ACHN (cell line): ENCODE measurements at regions not wholly inside any gene's neighbourhood (a gene's known extent, or its start where the extent isn't known, plus 50 kb on each side); places are given as distances from the start of the nearest gene placed in this dataset.

Source experiments
- DNase-seq: peaks from one replicate; pipeline ENCODE4 v3.0.0-alpha.2; 2015
- in situ Hi-C: cut with HindIII; loops from 2 replicates; pipeline ENCODE4 v1.10.0; 2017; ENCODE audit warnings: low sequenced_read_pairs, low pct_ligation_motif_present, low pct_unique_long_range_greater_than_20kb

DNA sequence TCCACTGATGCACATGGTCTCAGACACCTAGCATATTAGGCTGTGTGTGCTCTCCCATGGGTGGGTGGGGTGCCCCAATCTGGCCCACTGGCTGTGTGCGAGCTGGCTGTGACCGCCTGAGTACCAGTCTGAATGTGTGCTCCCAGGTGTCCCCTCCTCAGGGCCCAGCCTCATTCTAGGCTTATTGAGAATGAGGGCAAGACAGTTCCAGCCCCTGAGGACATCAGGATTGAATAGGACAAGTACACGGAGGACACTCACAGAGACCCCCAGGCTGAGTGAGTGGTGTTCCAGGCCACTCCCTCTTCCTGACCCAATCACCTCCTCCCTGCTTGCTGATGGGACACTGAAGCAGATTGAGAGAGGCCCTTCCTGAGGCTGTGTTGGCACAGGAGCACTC, 116.1 kb upstream of the RAB6C start:
- in situ Hi-C loops = no loop called here
- DNase-seq = no peak

GRCh38 chr2:129864719-129865118, 114.7 kb upstream of the RAB6C start:
- in situ Hi-C loops = no loop called here
- DNase-seq = no peak

GRCh38 chr2:129865976-129866375, 113.5 kb upstream of the RAB6C start:
- DNase-seq = no peak
- in situ Hi-C loops = no loop called here

GRCh38 chr2:129866391-129866790, 113.1 kb upstream of the RAB6C start:
- in situ Hi-C loops = no loop called here
- no peak for DNase-seq

DNA sequence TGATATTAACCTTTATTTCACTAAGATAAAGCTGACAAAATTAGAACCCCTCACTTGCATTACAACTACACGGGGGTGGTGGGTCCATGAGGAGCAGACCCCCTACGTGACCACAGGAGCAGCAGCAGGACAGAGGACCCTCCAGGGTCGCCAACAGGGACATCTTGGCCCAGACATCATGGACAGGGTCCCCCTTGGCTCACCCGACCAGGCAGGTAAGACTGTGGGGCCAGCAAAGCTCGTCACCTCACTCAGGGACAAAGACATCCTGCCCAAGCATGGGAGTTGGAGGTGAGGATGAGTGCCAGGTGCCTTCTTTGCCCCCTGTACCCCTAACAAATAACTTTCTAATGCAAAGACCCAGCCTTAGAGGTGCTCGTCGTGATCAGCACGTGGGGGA, 111.3 kb upstream of the RAB6C start:
- in situ Hi-C loops = no loop called here
- DNase-seq = no peak

- in situ Hi-C loops = no loop called here
- no peak for DNase-seq
Observed at GRCh38 chr2:129870685-129871241, 108.7 kb upstream of the RAB6C start.

- in situ Hi-C loops = no loop called here
- no peak for DNase-seq
Observed at GRCh38 chr2:129872446-129872845, 107.0 kb upstream of the RAB6C start.

GRCh38 chr2:129876541-129876940, 102.9 kb upstream of the RAB6C start:
- DNase-seq = no peak
- in situ Hi-C loops = no loop called here

- DNase-seq = peak; percentile 83
- in situ Hi-C loops = no loop called here
Observed at GRCh38 chr2:129877289-129877741, 102.2 kb upstream of the RAB6C start.

DNA sequence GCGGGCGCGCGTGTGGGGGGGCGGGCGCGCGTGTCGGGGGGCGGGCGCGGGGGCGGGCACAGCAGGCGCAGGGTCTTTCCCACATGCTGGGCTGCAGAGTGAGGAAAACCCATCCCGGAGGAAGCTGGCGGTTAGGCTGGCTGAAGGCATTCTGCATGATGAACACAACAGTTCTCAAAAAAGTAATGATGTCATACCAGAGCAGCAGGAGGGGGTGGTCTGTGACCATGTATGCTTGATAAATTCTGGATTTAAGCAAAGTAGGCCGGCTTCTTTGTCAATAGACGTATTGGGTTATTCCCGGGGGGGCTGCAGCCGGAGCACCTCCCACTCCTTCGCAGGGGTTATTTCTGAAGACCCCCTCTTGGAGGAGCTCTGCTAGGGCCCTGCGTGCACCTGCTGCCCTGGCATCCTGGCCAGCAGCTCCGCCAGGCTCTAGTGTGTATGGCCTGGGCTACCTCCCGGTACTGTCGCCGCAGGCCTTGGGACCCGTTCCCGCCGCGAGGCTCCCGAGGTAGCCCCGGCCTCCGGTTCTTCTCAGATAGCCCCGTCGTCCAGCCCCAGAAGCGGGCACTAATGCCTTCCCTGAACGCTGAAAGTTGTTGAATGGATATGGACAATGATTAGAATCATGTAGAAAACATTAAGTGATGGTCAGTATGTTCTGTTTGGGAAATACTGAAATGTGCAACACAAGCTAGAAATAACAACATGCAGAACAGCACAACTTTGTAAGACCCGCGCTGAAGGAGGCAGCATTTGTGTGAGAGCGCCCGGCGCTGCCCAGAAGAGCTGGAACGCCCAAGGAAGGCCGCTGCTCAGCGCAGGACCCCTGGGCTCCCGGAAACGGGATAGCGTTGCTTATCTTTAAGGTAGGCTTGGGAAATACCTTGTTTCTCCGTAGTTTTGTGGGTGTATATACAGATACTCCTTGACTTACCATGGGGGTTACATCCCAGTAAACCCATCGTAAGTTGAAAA, 101.4 kb upstream of the RAB6C start:
- peak; percentile 46 for DNase-seq

DNA sequence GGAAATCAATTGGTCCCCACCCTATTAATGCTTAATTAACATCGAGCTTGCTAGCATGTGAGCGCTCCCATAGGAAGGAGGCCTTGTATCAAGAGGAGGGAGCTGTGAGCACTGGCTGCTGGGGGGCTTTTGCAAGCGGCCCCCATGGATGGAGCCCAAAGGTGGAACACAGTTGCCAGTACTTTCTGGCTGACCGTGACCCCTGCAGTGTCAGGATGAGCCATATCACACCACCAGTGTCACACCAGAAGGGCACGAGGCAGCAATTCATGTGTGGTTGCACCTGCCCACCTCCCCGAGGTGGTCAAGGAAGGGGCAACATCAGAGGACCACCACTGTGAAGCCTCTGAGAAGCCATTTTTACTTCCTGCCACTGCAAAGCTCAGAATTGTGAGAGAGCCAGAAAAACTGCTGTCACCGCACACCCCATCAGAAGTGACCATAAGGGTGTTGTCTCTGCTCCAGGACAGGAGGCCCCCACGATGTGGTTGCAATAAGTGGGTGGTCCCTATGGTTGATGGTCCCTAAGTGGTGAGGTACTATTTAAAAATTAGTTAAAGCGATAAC, 99.8 kb upstream of the RAB6C start:
- no peak for DNase-seq
- in situ Hi-C loops = no loop called here

More for the DNA sequence above, 101.4 kb upstream of the RAB6C start:
- in situ Hi-C loops = no loop called here

GRCh38 chr2:129880309-129880708, 99.2 kb upstream of the RAB6C start:
- no peak for DNase-seq
- in situ Hi-C loops = no loop called here

DNA sequence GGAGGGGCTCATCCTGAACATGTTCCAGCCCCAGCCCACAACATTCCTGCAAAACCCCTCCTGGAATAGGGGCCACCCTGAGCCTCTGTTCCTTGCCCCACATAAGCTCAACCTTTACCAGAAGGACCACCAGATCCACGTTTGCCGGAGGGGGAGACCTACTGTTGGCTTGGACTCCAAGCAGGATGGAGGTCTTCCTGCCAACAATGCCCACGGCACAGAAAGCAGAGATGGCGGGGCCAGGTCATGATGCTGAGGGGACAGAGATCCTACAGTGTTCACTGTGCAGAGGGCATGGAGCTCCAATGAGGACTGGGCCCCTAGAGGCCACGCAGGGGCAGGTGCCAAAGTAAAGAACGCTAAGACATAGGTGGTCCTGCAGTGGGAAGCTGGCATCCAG, 98.5 kb upstream of the RAB6C start:
- in situ Hi-C loops = no loop called here
- no peak for DNase-seq

DNA sequence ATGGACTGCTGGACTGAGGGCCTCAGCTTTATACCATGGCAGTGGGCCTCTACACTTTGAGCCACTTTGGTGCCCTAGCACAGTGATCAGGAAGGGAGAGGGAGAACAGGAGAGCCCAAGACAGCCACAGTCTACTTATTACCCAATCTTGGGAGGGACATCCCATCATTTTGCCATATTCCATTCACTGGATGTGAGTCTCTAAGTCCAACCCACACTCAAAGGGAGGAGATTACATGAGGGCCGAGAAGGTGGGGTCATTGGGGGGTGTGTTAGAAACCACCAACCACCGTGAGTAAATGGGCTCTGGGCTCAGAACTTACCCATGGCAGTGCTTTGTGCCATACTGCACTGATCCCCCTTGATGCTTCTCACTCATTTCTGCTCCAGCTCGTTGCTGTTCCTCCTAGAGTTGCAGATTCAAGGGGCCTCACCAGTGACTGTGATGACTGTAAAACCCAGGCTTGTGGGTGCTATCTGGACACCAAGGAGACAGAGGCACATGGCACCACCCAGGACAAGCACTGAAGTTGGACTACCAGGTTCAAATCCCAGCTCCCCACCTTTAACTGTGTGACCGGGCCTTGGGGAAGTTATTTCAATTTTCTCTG, 97.6 kb upstream of the RAB6C start:
- no peak for DNase-seq
- in situ Hi-C loops = no loop called here

GRCh38 chr2:129882476-129882875, 97.0 kb upstream of the RAB6C start:
- DNase-seq = no peak
- in situ Hi-C loops = no loop called here

GRCh38 chr2:129883121-129883520, 96.3 kb upstream of the RAB6C start:
- in situ Hi-C loops = no loop called here
- no peak for DNase-seq

GRCh38 chr2:129884221-129884786, 95.2 kb upstream of the RAB6C start:
- in situ Hi-C loops = no loop called here
- DNase-seq = no peak

GRCh38 chr2:129885735-129886134, 93.7 kb upstream of the RAB6C start:
- no peak for DNase-seq
- in situ Hi-C loops = no loop called here

DNA sequence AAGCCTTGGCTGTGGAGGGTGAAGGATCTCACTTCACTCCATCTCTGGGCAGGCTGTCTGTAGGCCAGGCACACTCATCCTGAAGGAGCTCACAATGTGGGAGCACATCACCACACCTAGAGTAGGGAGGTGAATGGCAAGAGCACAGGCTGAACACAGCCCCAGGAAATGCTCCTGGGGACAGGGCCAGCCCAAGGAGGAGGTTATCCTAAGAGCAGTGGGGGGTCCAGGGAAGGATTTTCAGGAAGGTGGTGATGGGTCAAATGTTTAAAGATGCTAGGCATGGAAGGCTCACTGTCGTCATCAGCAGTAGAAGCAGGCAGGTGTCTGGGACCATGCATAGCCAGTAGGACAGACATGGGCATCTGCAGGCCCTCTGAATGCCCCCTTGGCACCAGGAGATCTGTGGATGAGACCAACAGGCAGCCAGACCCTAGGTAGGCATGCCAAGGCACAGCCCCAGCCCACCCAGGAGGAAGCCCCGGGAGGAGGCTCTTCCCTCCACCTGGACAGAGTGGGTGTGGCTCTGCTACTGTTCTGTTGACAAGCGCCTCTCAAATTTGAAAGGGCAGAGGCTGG, 91.7 kb upstream of the RAB6C start:
- in situ Hi-C loops = no loop called here

More for the DNA sequence above, 91.7 kb upstream of the RAB6C start:
- no peak for DNase-seq
